Activated CD4-positive, alpha-beta T cell treated with anti-CD3 and anti-CD28 coated beads, Interleukin-2, amount 10 ng/mL, durations not matched to agents 24 days and 14 days (primary cell): ENCODE measurements at regions not wholly inside any gene's neighbourhood (a gene's known extent, or its start where the extent isn't known, plus 50 kb on each side); places are given as distances from the start of the nearest gene placed in this dataset.
"Not testable (repeated sequence)": the region's sequence is repeated elsewhere in the genome, so short reads cannot be mapped to it uniquely, and the experiment has no call there.

Experiments
- DNase-seq: peaks from one replicate; pipeline ENCODE4 v3.0.0; 2022
- H3K27ac Mint-ChIP-seq: one replicate; pipeline ENCODE4 v1.8.0; 2022; ENCODE audit warnings: mild to moderate bottlenecking, mixed read lengths
- H3K27me3 Mint-ChIP-seq: one replicate; pipeline ENCODE4 v1.8.0; 2022; ENCODE audit warnings: mixed read lengths
- H3K36me3 Mint-ChIP-seq: one replicate; pipeline ENCODE4 v1.8.0; 2022; ENCODE audit warnings: low read depth, mild to moderate bottlenecking, mixed read lengths
- H3K4me1 Mint-ChIP-seq: one replicate; pipeline ENCODE4 v1.8.0; 2021; ENCODE audit warnings: mixed read lengths
- H3K4me3 Mint-ChIP-seq: one replicate; pipeline ENCODE4 v1.8.0; 2022; ENCODE audit warnings: mild to moderate bottlenecking, moderate library complexity, mixed read lengths
- H3K9me3 Mint-ChIP-seq: one replicate; pipeline ENCODE4 v1.8.0; 2021; ENCODE audit warnings: mixed read lengths
- intact Hi-C: fragments of 100-400 bp; cut with micrococcal nuclease; formaldehyde crosslinking; loops from one replicate; pipeline ENCODE4 v1.15.1; 2023

DNA sequence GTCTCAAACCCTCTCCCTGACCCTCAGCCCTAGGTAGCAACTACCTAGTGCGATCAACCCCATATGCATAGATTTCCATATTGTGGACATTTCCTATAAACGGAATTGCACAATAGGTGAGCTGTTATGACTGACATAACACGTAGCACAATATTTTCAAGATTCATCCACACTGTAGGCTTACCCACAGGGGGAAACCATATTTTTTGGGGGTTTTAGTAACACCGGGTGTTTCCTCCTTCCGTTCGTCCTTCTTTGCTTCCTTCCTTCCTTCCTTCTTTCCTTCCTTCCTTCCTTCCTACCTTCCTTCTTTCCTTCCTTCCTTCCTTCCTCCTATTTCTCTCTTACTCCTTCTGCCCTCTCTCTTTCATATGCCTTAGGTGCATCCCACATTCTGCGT, 524.2 kb downstream of the CWH43 start:
- intact Hi-C loops, H3K4me1 Mint-ChIP-seq, H3K4me3 Mint-ChIP-seq, H3K36me3 Mint-ChIP-seq, H3K27ac Mint-ChIP-seq, H3K27me3 Mint-ChIP-seq, DNase-seq: not testable (repeated sequence)
- peaks cover 35% of the 10 kb centered on the region for H3K9me3 Mint-ChIP-seq

DNA sequence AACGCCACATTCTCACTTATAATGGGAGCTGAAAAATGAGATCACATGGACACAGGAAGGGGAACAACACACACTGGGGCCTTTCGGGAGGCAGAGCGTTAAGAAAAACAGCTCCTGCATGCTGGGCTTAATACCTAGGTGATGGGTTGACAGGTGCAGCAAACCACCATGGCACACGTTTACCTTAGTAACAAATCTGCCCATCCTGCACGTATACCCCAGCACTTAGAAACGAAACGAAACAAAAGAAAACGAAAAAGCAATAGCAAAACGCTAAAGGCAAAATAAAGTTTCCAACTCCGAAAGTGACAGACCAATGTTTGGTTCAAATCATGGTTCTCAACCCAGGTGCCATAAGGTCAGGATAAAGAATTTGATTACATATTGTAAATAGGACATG, 525.3 kb downstream of the CWH43 start:
- H3K4me3 Mint-ChIP-seq, DNase-seq, intact Hi-C loops, H3K36me3 Mint-ChIP-seq, H3K4me1 Mint-ChIP-seq, H3K27me3 Mint-ChIP-seq, H3K27ac Mint-ChIP-seq: not testable (repeated sequence)
- H3K9me3 Mint-ChIP-seq, result peaks cover 46% of the 10 kb centered on the region

- H3K36me3 Mint-ChIP-seq, intact Hi-C loops, H3K4me1 Mint-ChIP-seq, DNase-seq, H3K27ac Mint-ChIP-seq, H3K27me3 Mint-ChIP-seq, H3K4me3 Mint-ChIP-seq: not testable (repeated sequence)
- peaks cover 51% of the 10 kb centered on the region for H3K9me3 Mint-ChIP-seq
These were observed 525.9 kb downstream of the CWH43 start for GRCh38 chr4:49511881-49512491.

- H3K27me3 Mint-ChIP-seq, H3K36me3 Mint-ChIP-seq, H3K27ac Mint-ChIP-seq, H3K4me1 Mint-ChIP-seq, intact Hi-C loops, H3K4me3 Mint-ChIP-seq: not testable (repeated sequence)
- H3K9me3 Mint-ChIP-seq, result peaks cover 51% of the 10 kb centered on the region
- DNase-seq, result peak; percentile 55
These were observed 526.8 kb downstream of the CWH43 start for GRCh38 chr4:49512641-49513545.

GRCh38 chr4:49513546-49514115, 527.6 kb downstream of the CWH43 start:
- H3K36me3 Mint-ChIP-seq, H3K4me1 Mint-ChIP-seq, H3K27me3 Mint-ChIP-seq, DNase-seq, H3K27ac Mint-ChIP-seq, H3K4me3 Mint-ChIP-seq, intact Hi-C loops: not testable (repeated sequence)
- peaks cover 51% of the 10 kb centered on the region for H3K9me3 Mint-ChIP-seq

GRCh38 chr4:49514171-49514699, 528.2 kb downstream of the CWH43 start:
- H3K27me3 Mint-ChIP-seq, H3K4me3 Mint-ChIP-seq, H3K4me1 Mint-ChIP-seq, DNase-seq, H3K36me3 Mint-ChIP-seq, H3K27ac Mint-ChIP-seq, intact Hi-C loops: not testable (repeated sequence)
- peaks cover 51% of the 10 kb centered on the region for H3K9me3 Mint-ChIP-seq

DNA sequence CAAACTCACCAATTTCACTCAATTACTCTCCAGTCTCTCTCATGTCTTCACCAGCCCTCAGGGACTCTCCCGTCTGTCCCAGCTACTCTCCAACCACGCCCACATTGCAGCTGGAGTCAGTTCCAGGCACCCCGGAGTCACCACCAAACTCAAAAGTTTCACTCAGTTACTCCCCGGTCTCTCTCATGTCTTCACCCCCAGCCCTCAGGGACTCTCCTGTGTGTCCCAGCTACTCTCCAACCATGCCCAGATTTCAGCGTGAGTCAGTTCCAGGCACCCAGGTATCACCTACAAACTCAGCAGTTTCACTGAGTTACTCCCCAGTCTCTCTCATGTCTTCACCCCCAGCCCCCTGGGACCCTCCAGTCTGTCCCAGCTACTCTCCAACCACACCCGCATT, 528.8 kb downstream of the CWH43 start:
- intact Hi-C loops, H3K4me1 Mint-ChIP-seq, H3K27me3 Mint-ChIP-seq, DNase-seq, H3K27ac Mint-ChIP-seq, H3K36me3 Mint-ChIP-seq, H3K4me3 Mint-ChIP-seq: not testable (repeated sequence)
- peaks cover 51% of the 10 kb centered on the region for H3K9me3 Mint-ChIP-seq

DNA sequence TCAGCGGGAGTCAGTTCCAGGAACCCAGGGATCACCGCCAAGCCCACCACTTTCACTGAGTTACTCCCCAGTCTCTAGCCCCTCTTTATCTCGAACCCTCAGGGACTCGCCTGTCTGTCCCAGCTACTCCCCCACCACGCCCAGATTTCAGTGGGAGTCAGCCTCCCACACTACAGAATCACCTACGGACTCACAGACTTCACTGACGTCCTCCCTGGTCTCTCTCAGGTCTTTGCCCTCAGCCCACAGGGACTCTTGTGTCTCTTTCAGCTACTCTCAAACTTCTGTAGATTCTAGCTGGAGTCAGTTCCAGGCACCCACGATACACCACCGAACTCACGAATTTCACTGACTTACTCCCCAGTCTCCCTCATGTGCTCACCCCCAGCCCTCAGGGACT, 529.2 kb downstream of the CWH43 start:
- peaks cover 50% of the 10 kb centered on the region for H3K9me3 Mint-ChIP-seq
- DNase-seq, intact Hi-C loops, H3K36me3 Mint-ChIP-seq, H3K27me3 Mint-ChIP-seq, H3K4me3 Mint-ChIP-seq, H3K27ac Mint-ChIP-seq, H3K4me1 Mint-ChIP-seq: not testable (repeated sequence)

GRCh38 chr4:49516096-49516495, 530.0 kb downstream of the CWH43 start:
- H3K4me3 Mint-ChIP-seq, intact Hi-C loops, H3K4me1 Mint-ChIP-seq, H3K36me3 Mint-ChIP-seq, H3K27me3 Mint-ChIP-seq, H3K27ac Mint-ChIP-seq, DNase-seq: not testable (repeated sequence)
- H3K9me3 Mint-ChIP-seq, result peaks cover 41% of the 10 kb centered on the region

DNA sequence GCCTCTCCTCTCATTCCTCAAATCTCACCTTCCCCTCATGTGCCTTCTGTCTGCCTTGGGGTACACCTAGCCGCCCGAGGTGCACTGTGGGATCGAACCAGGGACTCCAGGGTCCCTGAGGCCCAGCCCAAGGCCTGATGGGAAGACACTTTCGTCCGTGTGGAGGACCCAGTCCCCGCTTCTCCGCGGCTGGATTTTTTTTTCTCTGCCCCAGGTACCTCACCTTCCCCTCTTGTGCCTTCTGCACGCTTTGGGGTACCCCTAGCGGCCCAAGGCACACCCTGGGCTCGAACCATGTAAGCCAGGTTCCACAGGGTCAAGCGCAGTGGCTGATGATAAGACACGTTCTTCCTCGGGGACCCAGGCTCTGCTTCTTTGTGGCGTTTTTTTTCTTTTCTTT, 530.7 kb downstream of the CWH43 start:
- intact Hi-C loops, result no loop called here
- DNase-seq, result no peak
- H3K27me3 Mint-ChIP-seq, result no peaks in the 10 kb centered on the region
- no peak overlapping the region for H3K4me3 Mint-ChIP-seq
- peaks cover 35% of the 10 kb centered on the region for H3K9me3 Mint-ChIP-seq
- H3K36me3 Mint-ChIP-seq, result no peaks in the 10 kb centered on the region
- no peak overlapping the region for H3K27ac Mint-ChIP-seq
- no peaks in the 10 kb centered on the region for H3K4me1 Mint-ChIP-seq

GRCh38 chr4:49517485-49518205, 531.6 kb downstream of the CWH43 start:
- H3K27me3 Mint-ChIP-seq, H3K4me1 Mint-ChIP-seq, intact Hi-C loops, H3K36me3 Mint-ChIP-seq, DNase-seq, H3K4me3 Mint-ChIP-seq, H3K27ac Mint-ChIP-seq: not testable (repeated sequence)
- H3K9me3 Mint-ChIP-seq, result peaks cover 34% of the 10 kb centered on the region

- intact Hi-C loops, result not testable (repeated sequence)
These were observed 533.3 kb downstream of the CWH43 start for GRCh38 chr4:49519150-49520035.

More at GRCh38 chr4:49519150-49520035, 533.3 kb downstream of the CWH43 start:
- H3K4me1 Mint-ChIP-seq, DNase-seq, H3K36me3 Mint-ChIP-seq, H3K27me3 Mint-ChIP-seq, H3K27ac Mint-ChIP-seq, H3K4me3 Mint-ChIP-seq: not testable (repeated sequence)
- H3K9me3 Mint-ChIP-seq, result peaks cover 24% of the 10 kb centered on the region
